BJ (cell line): ENCODE measurements at regions not wholly inside any gene's neighbourhood (a gene's known extent, or its start where the extent isn't known, plus 50 kb on each side); places are given as distances from the start of the nearest gene placed in this dataset.

Experiments used
- CTCF ChIA-PET: fragments of 350-600 bp; formaldehyde crosslinking; extraction: SDS; loops from one replicate; lab custom pipeline; 2021; ENCODE audit warnings: antibody characterized with exemption, inconsistent platforms; lab: Yijun Ruan, JAX
- POLR2A ChIA-PET: fragments of 300-600 bp; sonication (Branson Sonifier 250); formaldehyde crosslinking; extraction: SDS; loops from one replicate; lab custom pipeline; 2021; ENCODE audit warnings: antibody characterized with exemption; lab: Charles Lee
- DNase-seq: peaks from one replicate; pipeline ENCODE4 v3.0.0-alpha.2; 2011; ENCODE audit warnings: low read depth
- H3K27me3 ChIP-seq: 2 replicates; pipeline ENCODE4 v1.6.0; 2011; ENCODE audit warnings: low read length; ENCODE audit not compliant: control insufficient read depth, insufficient read depth
- H3K36me3 ChIP-seq: 2 replicates; pipeline ENCODE4 v1.5.1; 2011; ENCODE audit warnings: low read length; ENCODE audit not compliant: control insufficient read depth, insufficient read depth
- H3K4me3 ChIP-seq: 2 replicates; pipeline ENCODE4 v1.5.1; 2011; ENCODE audit warnings: low read depth, mild to moderate bottlenecking, control low read depth, low read length
- TF ChIP-seq, protein P1 (sequence below): IDR thresholded peaks from 2 replicates; pipeline ENCODE4 v1.5.1; 2011; ENCODE audit warnings: low read depth, mild to moderate bottlenecking, control low read depth, inconsistent platforms, low read length, moderate library complexity; ENCODE audit not compliant: insufficient read depth

- Histone ChIP-seq H3K36me3 (no peaks in the 10 kb centered on the region), H3K27me3 (no peaks in the 10 kb centered on the region)
Observed at GRCh38 chr10:47082055-47082784, 171.0 kb downstream of the PTPN20 start.

GRCh38 chr10:47087667-47088066, 176.4 kb downstream of the PTPN20 start:
- H3K4me3 ChIP-seq = no peak overlapping the region
- CTCF ChIA-PET = interaction anchor here (0.7 kb wide), 1 partner anchor 17 kb away, joined by 3 read pairs; no protein-coding TSS in a partner anchor
- H3K36me3 ChIP-seq = no peaks in the 10 kb centered on the region
- no peak for DNase-seq
- POLR2A ChIA-PET = no interaction called here
- H3K27me3 ChIP-seq = peaks cover 2% of the 10 kb centered on the region; the same call in 1 of the 2 replicates
- TF ChIP-seq, protein P1, sequence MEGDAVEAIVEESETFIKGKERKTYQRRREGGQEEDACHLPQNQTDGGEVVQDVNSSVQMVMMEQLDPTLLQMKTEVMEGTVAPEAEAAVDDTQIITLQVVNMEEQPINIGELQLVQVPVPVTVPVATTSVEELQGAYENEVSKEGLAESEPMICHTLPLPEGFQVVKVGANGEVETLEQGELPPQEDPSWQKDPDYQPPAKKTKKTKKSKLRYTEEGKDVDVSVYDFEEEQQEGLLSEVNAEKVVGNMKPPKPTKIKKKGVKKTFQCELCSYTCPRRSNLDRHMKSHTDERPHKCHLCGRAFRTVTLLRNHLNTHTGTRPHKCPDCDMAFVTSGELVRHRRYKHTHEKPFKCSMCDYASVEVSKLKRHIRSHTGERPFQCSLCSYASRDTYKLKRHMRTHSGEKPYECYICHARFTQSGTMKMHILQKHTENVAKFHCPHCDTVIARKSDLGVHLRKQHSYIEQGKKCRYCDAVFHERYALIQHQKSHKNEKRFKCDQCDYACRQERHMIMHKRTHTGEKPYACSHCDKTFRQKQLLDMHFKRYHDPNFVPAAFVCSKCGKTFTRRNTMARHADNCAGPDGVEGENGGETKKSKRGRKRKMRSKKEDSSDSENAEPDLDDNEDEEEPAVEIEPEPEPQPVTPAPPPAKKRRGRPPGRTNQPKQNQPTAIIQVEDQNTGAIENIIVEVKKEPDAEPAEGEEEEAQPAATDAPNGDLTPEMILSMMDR = no peak

More at GRCh38 chr10:47082055-47082784, 171.0 kb downstream of the PTPN20 start:
- H3K4me3 ChIP-seq = no peak overlapping the region
- CTCF ChIA-PET = interaction anchor here (2.1 kb wide), 1 partner anchor 35 kb away, joined by 6 read pairs; no protein-coding TSS in a partner anchor
- DNase-seq = no peak
- POLR2A ChIA-PET = no interaction called here
- TF ChIP-seq, protein P1 = no peak

GRCh38 chr10:47088656-47089354, 177.6 kb downstream of the PTPN20 start:
- Histone ChIP-seq H3K27me3 (peaks cover 2% of the 10 kb centered on the region; the same call in 1 of the 2 replicates), H3K36me3 (no peaks in the 10 kb centered on the region), H3K4me3 (no peak overlapping the region)
- TF ChIP-seq, protein P1 = no peak
- ChIA-PET CTCF (interaction anchor here (1.0 kb wide), 1 partner anchor 40 kb away, joined by 3 read pairs; no protein-coding TSS in a partner anchor), POLR2A (no interaction called here)
- no peak for DNase-seq

GRCh38 chr10:47090042-47090441, 178.8 kb downstream of the PTPN20 start:
- CTCF ChIA-PET = interaction anchor here (0.8 kb wide), 1 partner anchor 18 kb away, joined by 3 read pairs; no protein-coding TSS in a partner anchor
- Histone ChIP-seq H3K27me3 (peaks cover 2% of the 10 kb centered on the region; the same call in 1 of the 2 replicates), H3K4me3 (no peak overlapping the region), H3K36me3 (no peaks in the 10 kb centered on the region)
- no peak for DNase-seq
- TF ChIP-seq, protein P1 = no peak
- POLR2A ChIA-PET = no interaction called here

- POLR2A ChIA-PET = no interaction called here
- CTCF ChIA-PET = no interaction called here
- no peak for DNase-seq
- Histone ChIP-seq H3K27me3 (peaks cover 2% of the 10 kb centered on the region; the same call in 1 of the 2 replicates), H3K4me3 (no peak overlapping the region), H3K36me3 (no peaks in the 10 kb centered on the region)
- TF ChIP-seq, protein P1 = no peak
Observed at GRCh38 chr10:47090903-47091302, 179.7 kb downstream of the PTPN20 start.
